ENCODE measurements at regions not wholly inside any gene's neighbourhood (a gene's known extent, or its start where the extent isn't known, plus 50 kb on each side); places are given as distances from the start of the nearest gene placed in this dataset.

DNA sequence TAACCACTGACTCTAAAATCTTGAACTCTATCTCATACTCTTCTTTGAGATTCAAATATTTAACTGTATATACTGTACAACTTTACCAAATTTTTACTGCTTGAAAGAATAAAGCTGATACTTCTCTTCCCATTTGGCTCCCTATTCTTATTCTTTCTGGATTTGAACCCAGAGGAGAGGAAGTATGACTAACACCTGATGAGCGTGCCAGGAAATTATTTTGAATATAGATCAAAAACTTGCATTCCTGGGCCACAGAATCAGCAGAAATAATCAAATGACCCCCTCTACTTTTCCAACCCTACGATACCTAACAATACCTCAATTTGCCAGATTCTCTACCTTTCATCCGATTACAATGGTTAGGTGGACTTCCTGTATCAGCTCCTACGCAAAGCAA is 285.8 kb downstream of the ISL1 start:
- CTCF ChIA-PET, result no interaction called here
- DNase-seq (ENCODE audit: low read depth, low spot score), result no peak
- Histone ChIP-seq H3K27ac (ENCODE audit: low read depth, low read length) (no peak overlapping the region), H3K9me3 (ENCODE audit: control insufficient read depth, insufficient read depth, low read length) (no peaks in the 10 kb centered on the region), H3K4me3 (ENCODE audit: low read depth, low read length) (no peak overlapping the region), H3K27me3 (ENCODE audit: control insufficient read depth, insufficient read depth, low read length) (no peaks in the 10 kb centered on the region)
- TF ChIP-seq, protein P1, sequence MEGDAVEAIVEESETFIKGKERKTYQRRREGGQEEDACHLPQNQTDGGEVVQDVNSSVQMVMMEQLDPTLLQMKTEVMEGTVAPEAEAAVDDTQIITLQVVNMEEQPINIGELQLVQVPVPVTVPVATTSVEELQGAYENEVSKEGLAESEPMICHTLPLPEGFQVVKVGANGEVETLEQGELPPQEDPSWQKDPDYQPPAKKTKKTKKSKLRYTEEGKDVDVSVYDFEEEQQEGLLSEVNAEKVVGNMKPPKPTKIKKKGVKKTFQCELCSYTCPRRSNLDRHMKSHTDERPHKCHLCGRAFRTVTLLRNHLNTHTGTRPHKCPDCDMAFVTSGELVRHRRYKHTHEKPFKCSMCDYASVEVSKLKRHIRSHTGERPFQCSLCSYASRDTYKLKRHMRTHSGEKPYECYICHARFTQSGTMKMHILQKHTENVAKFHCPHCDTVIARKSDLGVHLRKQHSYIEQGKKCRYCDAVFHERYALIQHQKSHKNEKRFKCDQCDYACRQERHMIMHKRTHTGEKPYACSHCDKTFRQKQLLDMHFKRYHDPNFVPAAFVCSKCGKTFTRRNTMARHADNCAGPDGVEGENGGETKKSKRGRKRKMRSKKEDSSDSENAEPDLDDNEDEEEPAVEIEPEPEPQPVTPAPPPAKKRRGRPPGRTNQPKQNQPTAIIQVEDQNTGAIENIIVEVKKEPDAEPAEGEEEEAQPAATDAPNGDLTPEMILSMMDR (IDR thresholded peaks at IDR 0.05; ENCODE audit: low read depth, low read length), result no peak
- POLR2A ChIA-PET, result no interaction called here

DNA sequence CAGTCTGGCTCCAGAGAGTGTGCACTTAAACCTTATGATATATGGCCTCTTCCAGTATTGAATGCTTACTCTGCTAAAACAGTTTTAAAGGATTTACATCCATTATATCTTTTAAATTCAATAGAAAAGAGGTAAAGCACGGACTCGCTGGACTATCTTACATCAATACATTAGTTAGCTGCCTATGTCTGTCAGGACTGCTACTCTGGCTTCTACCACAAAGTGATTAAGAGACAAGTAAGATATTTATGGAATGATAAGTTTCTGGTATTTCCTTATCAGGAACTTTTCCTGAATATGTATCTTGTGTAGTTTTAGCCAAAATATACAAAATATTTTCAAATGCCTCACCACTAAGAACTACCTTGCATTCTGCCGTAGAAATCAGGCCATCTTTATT is 295.1 kb downstream of the ISL1 start:
- POLR2A ChIA-PET, result no interaction called here
- no peak overlapping the region for H3K27ac ChIP-seq (ENCODE audit: low read depth, low read length)
- no peaks in the 10 kb centered on the region for H3K9me3 ChIP-seq (ENCODE audit: control insufficient read depth, insufficient read depth, low read length)
- no peak overlapping the region for H3K4me3 ChIP-seq (ENCODE audit: low read depth, low read length)
- CTCF ChIA-PET, result no interaction called here
- no peak for DNase-seq (ENCODE audit: low read depth, low spot score)
- no peaks in the 10 kb centered on the region for H3K27me3 ChIP-seq (ENCODE audit: control insufficient read depth, insufficient read depth, low read length)
- TF ChIP-seq, protein P1 (IDR thresholded peaks at IDR 0.05; ENCODE audit: low read depth, low read length), result no peak

DNA sequence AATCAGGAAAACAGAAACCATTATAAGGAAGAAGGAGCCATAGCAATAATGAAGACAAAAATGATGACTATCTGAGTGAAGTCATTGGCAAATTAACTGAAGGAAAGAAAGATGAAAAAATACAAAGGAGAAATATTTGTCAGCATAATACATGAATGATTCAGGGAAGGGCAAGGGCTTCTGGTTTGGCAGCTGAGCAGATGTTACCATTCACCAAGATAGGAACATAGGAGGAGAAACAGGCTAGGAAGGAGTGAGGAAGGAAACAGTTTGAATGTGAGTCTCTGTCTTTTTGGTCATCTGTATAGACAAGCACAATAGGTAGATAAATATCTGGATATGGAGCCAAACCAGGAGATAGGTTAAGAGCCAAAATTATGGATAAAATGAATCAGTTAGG is 296.0 kb downstream of the ISL1 start:
- CTCF ChIA-PET, result no interaction called here
- no peak for DNase-seq (ENCODE audit: low read depth, low spot score)
- Histone ChIP-seq H3K27ac (ENCODE audit: low read depth, low read length) (no peak overlapping the region), H3K27me3 (ENCODE audit: control insufficient read depth, insufficient read depth, low read length) (no peaks in the 10 kb centered on the region), H3K4me3 (ENCODE audit: low read depth, low read length) (no peak overlapping the region), H3K9me3 (ENCODE audit: control insufficient read depth, insufficient read depth, low read length) (no peaks in the 10 kb centered on the region)
- TF ChIP-seq, protein P1 (IDR thresholded peaks at IDR 0.05; ENCODE audit: low read depth, low read length), result no peak
- POLR2A ChIA-PET, result no interaction called here

DNA sequence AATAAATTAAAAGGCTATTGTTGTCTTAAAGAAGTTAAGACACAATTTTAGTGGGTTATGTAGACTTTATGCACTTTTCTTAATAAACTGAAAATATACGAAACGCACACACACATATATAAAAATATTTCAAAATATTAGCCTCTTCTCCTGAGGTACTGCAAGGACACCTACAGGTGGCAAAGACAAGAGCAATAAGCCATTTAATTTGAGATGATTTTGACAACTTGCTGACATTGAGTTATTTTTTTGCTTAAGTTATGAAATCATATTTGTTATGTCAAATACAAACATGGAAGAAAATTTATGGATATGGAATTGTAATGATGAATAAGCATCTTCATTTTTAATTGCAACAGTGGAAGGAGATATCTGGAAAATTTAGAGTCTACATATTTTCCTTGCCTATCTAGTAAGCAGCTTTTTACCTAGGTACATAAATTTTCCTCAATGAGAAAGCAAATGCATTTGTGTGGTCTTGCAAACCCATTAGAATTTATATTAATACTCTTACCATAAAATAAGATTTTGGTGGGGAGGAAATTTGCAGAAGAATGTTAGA is 301.6 kb downstream of the ISL1 start:
- CTCF ChIA-PET, result no interaction called here
- no peak overlapping the region for H3K27ac ChIP-seq (ENCODE audit: low read depth, low read length)
- H3K27me3 ChIP-seq (ENCODE audit: control insufficient read depth, insufficient read depth, low read length), result no peaks in the 10 kb centered on the region
- H3K4me3 ChIP-seq (ENCODE audit: low read depth, low read length), result no peak overlapping the region
- POLR2A ChIA-PET, result no interaction called here
- H3K9me3 ChIP-seq (ENCODE audit: control insufficient read depth, insufficient read depth, low read length), result no peaks in the 10 kb centered on the region
- DNase-seq (ENCODE audit: low read depth, low spot score), result no peak
- TF ChIP-seq, protein P1 (IDR thresholded peaks at IDR 0.05; ENCODE audit: low read depth, low read length), result no peak

DNA sequence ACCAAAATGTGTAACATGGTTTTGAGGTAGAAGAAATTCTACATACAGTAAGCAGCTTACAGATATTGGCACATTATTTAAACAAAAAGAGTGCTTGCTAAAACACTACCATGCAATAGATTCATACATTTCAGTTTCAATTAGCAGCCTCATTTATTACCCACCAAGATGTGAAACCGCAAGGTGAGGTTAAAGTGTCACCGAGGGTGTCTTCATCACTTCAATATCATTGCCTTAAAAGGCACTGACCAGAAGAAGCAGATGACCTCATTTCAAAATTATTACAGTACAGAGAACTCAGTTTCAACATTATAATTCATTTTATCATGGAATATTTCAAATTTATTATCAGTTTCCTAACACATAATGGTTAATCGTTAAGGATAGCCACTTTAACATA is 302.2 kb downstream of the ISL1 start:
- CTCF ChIA-PET, result no interaction called here

More for the DNA sequence above, 302.2 kb downstream of the ISL1 start:
- Histone ChIP-seq H3K27me3 (ENCODE audit: control insufficient read depth, insufficient read depth, low read length) (no peaks in the 10 kb centered on the region), H3K9me3 (ENCODE audit: control insufficient read depth, insufficient read depth, low read length) (no peaks in the 10 kb centered on the region), H3K27ac (ENCODE audit: low read depth, low read length) (no peak overlapping the region), H3K4me3 (ENCODE audit: low read depth, low read length) (no peak overlapping the region)
- DNase-seq (ENCODE audit: low read depth, low spot score), result no peak
- TF ChIP-seq, protein P1 (IDR thresholded peaks at IDR 0.05; ENCODE audit: low read depth, low read length), result no peak
- POLR2A ChIA-PET, result no interaction called here
